ENCODE measurements at regions not wholly inside any gene's neighbourhood (a gene's known extent, or its start where the extent isn't known, plus 50 kb on each side); places are given as distances from the start of the nearest gene placed in this dataset.

- Histone ChIP-seq H3K4ac (ENCODE audit: low read depth, low read length) (no peak overlapping the region), H3K9me1 (ENCODE audit: insufficient read depth, low read length) (no peaks in the 10 kb centered on the region), H3K56ac (ENCODE audit: extremely low read depth, insufficient read depth, low read length) (no peak overlapping the region), H4K20me1 (ENCODE audit: insufficient read depth, low read length) (no peaks in the 10 kb centered on the region), H2AK9ac (replicated peaks; ENCODE audit: low read depth, low read length, poor library complexity) (no peak overlapping the region), H2BK15ac (ENCODE audit: low read depth, low read length) (no peak overlapping the region), H3K27me3 (ENCODE audit: control insufficient read depth, insufficient read depth, low read length) (no peaks in the 10 kb centered on the region), H3K27ac (ENCODE audit: insufficient read depth, low read length) (no peak overlapping the region), H4K8ac (ENCODE audit: low read depth in 2 of 2, low read length in 2 of 2) (no peak overlapping the region), H3K4me1 (ENCODE audit: control insufficient read depth, insufficient read depth, low read length) (peaks cover 2% of the 10 kb centered on the region; the same call in 1 of the 2 replicates), H2BK20ac (ENCODE audit: low read depth, low read length) (no peak overlapping the region), H3K18ac (ENCODE audit: low read depth, low read length) (no peak overlapping the region), H3K23ac (ENCODE audit: low read depth, low read length) (no peak overlapping the region), H3K4me3 (ENCODE audit: insufficient read depth, low read depth, low read length) (no peak overlapping the region), H3K9me3 (ENCODE audit: control insufficient read depth, insufficient read depth, low read length) (no peaks in the 10 kb centered on the region), H3K14ac (replicated peaks; ENCODE audit: low read depth, low read length) (no peak overlapping the region), H4K91ac (ENCODE audit: insufficient read depth, low read depth, low read length) (no peak overlapping the region), H2BK5ac (ENCODE audit: low read depth, low read length, poor library complexity, severe bottlenecking) (no peak overlapping the region), H2AK5ac (ENCODE audit: low read depth, low read length) (no peak overlapping the region), H3K9ac (ENCODE audit: low read depth, low read length) (no peak overlapping the region), H2BK120ac (ENCODE audit: low read depth, low read length) (no peak overlapping the region), H4K5ac (ENCODE audit: low read depth, low read length) (no peak overlapping the region), H3K79me1 (ENCODE audit: low read depth in 1 of 2, low read length in 2 of 2) (no peaks in the 10 kb centered on the region), H3K36me3 (ENCODE audit: control insufficient read depth, insufficient read depth, low read length) (no peaks in the 10 kb centered on the region), H3K4me2 (ENCODE audit: low read depth, low read length) (no peak overlapping the region), H2AFZ (replicated peaks; ENCODE audit: low read length, poor library complexity) (no peak overlapping the region)
- in situ Hi-C loops (cut with MboI; ENCODE audit: low sequenced_read_pairs): no loop called here
- DNase-seq (no peak), ATAC-seq (ENCODE audit: low read depth) (no peak)
- WGBS, 2 experiments (ENCODE audit: extremely low coverage in 2 of 2, insufficient read length in 1 of 2): no CpG with 5 or more reads among the region's 3 CpGs
- CTCF ChIA-PET: no interaction called here
- POLR2A ChIA-PET (ENCODE audit: unreplicated experiment): no interaction called here
- TF ChIP-seq NFE2L2 (IDR thresholded peaks at IDR 0.05; ENCODE audit: low read depth, low read length) (no peak), BHLHE40 (IDR thresholded peaks at IDR 0.05; ENCODE audit: low read depth, low read length) (no peak), RCOR1 (IDR thresholded peaks at IDR 0.05; ENCODE audit: insufficient replicate concordance, low read length) (no peak), RFX5 (IDR thresholded peaks at IDR 0.05; ENCODE audit: low read depth, low read length) (no peak), FOS (IDR thresholded peaks at IDR 0.05; ENCODE audit: low read depth, low read length) (no peak), CEBPB (IDR thresholded peaks at IDR 0.05; ENCODE audit: low read depth, low read length) (no peak), USF2 (IDR thresholded peaks at IDR 0.05; ENCODE audit: low read depth, low read length) (no peak), ELK1 (IDR thresholded peaks at IDR 0.05; ENCODE audit: borderline replicate concordance, low read depth, low read length) (no peak), CHD1 (IDR thresholded peaks at IDR 0.05; ENCODE audit: low read depth, low read length) (no peak), SMC3 (IDR thresholded peaks at IDR 0.05; ENCODE audit: low read depth, low read length) (no peak), CTCF (conservative IDR thresholded peaks at IDR 0.05; ENCODE audit: low read depth, low read length) (no peak), MAZ (IDR thresholded peaks at IDR 0.05; ENCODE audit: borderline replicate concordance, low read depth, low read length) (no peak), POLR2A (IDR thresholded peaks at IDR 0.05; ENCODE audit: low read depth, low read length) (no peak), MAFK (IDR thresholded peaks at IDR 0.05; ENCODE audit: low read depth, low read length) (no peak), MXI1 (IDR thresholded peaks at IDR 0.05; ENCODE audit: borderline replicate concordance, low read depth, low read length) (no peak)
- no TSS peak for BruUV-seq (replicated peaks)
- intact Hi-C loops (cut with micrococcal nuclease): no loop called here
- dilution Hi-C loops (cut with HindIII; ENCODE audit: low sequenced_read_pairs, unreplicated experiment): no loop called here
Measured at GRCh38 chr4:123166023-123166422, 230.6 kb upstream of the SPRY1 start.
